UCSD-AML1 (cell line): ENCODE measurements at regions not wholly inside any gene's neighbourhood (a gene's known extent, or its start where the extent isn't known, plus 50 kb on each side); places are given as distances from the start of the nearest gene placed in this dataset.

ENCODE experiments used
- DNase-seq: peaks from one replicate; lab custom pipeline; 2025; ENCODE audit not compliant: unreplicated experiment; lab: John Stamatoyannopoulos, UW

DNA sequence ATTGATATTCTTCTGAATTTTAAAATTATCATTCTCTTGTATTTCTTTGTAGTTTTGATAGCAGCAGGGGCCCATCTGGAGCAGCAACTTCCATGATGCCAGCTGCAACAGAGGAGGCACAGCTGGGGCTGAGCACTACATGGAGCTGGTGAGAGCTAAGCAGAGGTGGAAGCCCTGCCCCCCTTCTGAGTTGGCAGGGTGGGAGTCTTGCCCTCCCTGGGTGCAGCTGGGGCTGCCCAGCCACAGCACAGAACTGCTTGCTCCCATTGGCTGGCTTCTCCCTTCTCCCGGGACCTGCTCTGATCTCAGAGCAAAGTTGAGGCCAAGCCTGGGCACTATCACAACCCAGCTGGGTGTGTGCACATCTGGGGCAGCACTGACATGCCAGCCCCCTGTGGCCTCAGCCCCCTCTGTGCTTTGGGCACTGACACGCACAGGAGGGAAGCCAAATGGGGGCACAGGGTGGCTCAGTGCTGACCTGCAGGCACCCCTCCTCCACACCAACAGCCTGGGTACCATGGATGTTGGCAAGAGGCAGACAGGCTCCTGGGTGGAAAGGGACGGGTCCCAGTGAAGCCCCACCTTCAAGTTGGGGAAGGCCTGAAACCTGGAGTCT, 69.1 kb upstream of the EYA4 start:
- DNase-seq = no peak

DNA sequence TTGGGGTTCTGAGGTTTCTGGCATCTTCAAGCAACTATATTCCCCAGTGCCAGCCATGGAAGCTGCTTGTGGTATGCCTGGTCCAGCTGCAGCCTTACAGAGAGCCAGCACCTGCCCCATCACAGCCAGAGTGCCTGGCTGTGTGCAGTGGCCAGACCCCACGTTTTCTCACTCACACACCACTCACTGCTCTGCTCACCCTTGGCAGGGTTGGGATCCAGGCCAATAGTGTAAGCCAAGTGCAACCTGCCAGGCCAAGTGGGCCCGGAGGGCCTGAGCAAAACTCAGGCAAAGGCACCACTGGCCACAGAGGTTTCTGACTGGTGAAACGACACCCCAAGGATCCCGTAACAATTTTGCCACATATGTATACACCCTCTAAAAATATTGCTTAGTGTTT, 67.9 kb upstream of the EYA4 start:
- no peak for DNase-seq

DNA sequence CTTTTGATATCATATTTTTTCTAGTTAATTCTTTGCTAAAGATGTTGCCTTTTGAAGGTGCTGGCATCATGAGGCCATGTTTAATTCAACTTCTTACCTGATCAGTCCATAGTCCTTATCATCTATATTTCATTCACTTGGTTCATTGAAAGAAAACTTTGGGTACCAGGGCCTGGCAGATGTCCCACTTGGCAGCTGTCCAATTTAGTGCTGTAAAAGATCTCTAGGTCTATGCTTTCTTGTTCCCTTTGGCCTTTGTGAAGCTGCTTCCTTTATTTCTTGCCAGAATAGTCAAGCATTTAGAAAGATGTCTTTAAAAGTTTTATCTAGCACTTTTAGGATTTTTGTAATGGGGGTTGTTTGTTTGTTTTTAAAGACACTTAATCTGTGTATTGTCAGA, 61.7 kb upstream of the EYA4 start:
- no peak for DNase-seq

DNA sequence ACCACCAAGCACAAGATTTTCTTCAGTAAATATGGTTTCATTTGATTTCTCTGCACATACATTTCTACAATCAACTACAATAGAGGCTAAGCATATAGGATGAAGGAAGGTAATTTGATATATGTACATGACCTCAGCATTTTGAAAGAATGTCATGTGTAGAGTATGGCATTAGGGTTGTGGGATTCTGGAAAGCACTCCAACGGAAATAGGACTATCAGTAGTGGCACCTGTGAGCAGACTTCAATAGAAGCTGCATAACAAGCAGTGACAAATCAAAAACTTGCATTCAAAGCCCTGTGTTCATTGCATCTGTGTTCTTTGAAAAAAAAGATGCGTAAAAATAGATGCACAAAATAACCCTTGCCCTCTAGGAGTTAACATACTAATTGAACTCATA, 57.5 kb upstream of the EYA4 start:
- no peak for DNase-seq

DNA sequence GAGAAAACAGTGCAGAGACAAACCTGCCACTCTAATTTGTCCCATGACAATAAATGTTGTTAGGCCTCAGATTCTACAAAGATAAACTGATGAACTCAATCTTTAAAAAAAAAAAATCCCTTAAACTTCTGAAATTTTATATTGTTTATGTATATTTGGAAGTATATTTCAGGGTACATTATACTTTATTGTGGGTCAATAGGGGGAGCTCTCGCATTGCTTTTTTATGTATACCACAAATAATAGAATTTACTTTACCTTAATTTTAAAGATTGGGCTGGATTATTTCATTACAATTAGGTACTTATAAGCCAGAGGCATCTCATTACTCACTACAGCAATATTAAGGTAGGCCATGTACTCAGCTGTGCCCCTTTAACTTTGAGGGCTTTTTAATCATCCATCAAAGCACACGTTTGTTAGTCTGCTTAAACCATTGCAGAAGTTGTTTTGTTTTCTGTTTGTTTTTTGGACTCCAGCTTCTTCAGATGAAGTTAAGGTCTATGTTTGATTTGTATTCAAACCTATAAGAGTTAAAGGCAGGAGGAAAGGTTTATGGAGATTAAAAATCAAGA, 56.3 kb upstream of the EYA4 start:
- no peak for DNase-seq

DNA sequence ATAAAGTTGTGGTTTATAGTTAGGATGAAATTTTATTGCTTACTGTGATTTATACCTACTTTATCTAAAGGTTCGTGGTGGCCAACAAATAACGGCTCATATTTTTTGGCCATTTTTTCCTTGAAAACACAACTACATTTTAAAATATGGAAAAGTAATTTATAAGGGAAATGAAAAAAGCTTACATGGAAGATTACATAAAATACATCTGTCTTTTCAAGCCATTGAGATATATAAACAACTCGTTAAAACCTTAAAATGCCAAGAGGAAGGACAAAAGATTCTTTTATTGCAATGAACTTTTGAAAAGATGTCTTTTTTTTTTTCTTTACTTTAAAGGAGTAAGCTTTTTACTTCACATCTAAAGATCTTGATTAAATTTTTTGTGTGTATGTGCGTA, 55.4 kb upstream of the EYA4 start:
- no peak for DNase-seq

DNA sequence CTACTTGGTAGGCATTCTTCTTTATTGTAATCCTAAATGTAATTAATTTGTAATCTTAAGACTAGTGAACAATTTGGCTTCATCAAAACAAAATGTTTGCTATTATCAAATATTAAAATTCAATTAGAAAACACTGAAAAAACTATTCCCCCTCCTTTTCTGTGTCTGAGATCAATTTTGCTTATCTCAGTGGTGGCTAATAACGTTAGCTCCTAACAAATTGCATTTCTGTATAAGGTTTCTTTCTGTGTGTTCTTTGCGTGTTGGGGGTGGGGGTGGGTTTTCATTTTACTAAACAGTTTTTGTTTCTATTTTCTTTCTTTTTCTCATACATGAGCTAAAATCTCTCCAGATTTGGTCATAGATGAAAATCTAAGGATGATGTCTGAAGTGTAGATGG, 54.0 kb upstream of the EYA4 start:
- DNase-seq = no peak

DNA sequence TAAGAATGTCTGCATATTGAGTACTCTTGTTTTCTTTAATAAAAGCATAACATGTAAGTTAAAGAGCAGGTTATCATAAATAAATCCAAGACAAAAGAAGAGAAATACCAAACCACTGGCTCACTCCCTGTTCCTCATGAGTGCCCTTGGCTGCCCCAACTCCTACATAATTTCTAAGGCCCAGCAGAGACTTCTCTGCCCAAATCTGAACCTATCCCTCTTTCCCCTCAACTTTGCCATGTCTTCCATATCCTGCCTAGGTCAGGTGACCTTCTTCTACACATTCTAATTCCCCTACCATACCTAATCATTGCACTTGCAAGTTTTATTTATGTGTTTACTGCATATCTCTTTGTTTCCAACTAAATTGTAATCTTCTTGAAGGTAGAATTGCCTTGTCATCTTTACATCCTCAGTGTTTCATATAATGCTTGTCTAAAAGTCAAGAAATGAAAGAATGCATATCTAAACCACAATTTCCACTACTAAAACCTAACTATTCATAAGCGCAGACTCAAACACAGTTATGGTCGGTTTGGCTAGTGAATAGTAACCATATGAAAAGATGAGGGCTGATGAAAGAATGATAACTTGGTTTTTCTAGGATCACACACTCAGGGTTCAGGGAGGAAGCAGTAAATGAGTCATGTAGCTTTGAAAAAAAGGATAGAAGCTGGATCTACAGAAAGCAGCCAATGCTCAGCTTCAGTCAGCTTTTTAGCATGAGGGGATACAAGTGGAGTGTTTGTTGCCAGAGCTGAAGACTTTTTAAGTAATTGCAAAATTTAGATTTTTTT, 53.3 kb upstream of the EYA4 start:
- no peak for DNase-seq

DNA sequence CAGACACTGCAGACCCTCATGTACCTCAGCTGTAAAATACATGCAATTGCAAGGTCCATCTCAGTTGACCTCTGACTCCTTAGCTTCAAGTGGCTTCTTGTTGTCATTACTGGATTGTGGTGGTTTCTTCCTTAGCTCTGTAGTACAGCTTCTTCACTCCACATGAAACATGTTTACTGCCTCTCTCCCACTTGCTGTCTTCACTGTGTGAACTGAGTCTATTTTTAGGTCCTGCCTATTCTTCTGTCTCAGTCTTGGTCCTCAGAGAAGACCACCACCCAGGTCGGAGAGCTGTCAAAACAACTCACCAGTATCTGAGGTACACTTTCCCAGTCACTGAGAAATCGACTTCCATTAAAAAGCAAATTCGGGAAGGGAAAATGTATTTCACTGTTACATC, 50.2 kb upstream of the EYA4 start:
- no peak for DNase-seq

DNA sequence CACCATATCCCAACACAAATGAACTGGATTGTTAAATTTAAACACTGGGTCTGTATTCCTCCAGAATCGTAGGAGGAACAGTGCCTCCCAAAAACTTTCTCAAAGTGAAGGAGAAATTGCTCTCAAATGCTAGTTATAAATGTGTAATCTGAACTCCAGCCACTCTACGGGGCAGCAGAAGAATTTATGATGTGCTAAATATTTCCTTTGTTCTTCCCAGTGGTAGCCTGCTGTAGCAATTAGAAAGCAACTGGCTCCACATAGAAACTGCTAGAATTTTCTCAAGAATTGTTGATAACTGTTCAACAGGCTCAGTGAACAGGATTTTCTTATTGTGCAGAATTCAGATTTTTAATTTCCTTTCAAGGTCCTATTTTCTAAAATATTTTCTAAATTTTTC, 49.8 kb upstream of the EYA4 start:
- DNase-seq = no peak
